WTC11 (cell line): ENCODE measurements at regions not wholly inside any gene's neighbourhood (a gene's known extent, or its start where the extent isn't known, plus 50 kb on each side); places are given as distances from the start of the nearest gene placed in this dataset.

Experiments used
- CREB1 ChIP-seq: sonication (generic); formaldehyde crosslinking; IDR thresholded peaks from 2 replicates; pipeline ENCODE4 v1.8.0; 2023; ENCODE audit warnings: mild to moderate bottlenecking, missing genetic modification reagents
- CREM ChIP-seq: sonication (generic); formaldehyde crosslinking; IDR thresholded peaks from 2 replicates; pipeline ENCODE4 v1.8.1; 2022; ENCODE audit warnings: mild to moderate bottlenecking, missing genetic modification reagents, moderate library complexity
- E2F4 ChIP-seq: sonication (generic); formaldehyde crosslinking; IDR thresholded peaks from 2 replicates; pipeline ENCODE4 v1.8.1; 2022; ENCODE audit warnings: low read depth, mild to moderate bottlenecking, moderate library complexity, missing genetic modification reagents, borderline replicate concordance
- ESRRA ChIP-seq: sonication (generic); formaldehyde crosslinking; IDR thresholded peaks from 2 replicates; pipeline ENCODE4 v1.8.1; 2022; ENCODE audit warnings: mild to moderate bottlenecking, missing genetic modification reagents, borderline replicate concordance
- MAX ChIP-seq: sonication (generic); formaldehyde crosslinking; IDR thresholded peaks from 2 replicates; pipeline ENCODE4 v1.8.0; 2022; ENCODE audit warnings: mild to moderate bottlenecking, missing genetic modification reagents
- MLX ChIP-seq: sonication (generic); formaldehyde crosslinking; IDR thresholded peaks from 2 replicates; pipeline ENCODE4 v1.8.1; 2023; ENCODE audit warnings: mild to moderate bottlenecking, missing genetic modification reagents, moderate library complexity
- OVOL2 ChIP-seq: fragments of 250-450 bp; sonication (Bioruptor Pico); IDR thresholded peaks from 2 replicates; pipeline ENCODE4 v1.9.0; 2021; ENCODE audit warnings: mild to moderate bottlenecking, borderline replicate concordance
- TEAD4 ChIP-seq: sonication (generic); formaldehyde crosslinking; IDR thresholded peaks from 2 replicates; pipeline ENCODE4 v1.8.0; 2022; ENCODE audit warnings: mild to moderate bottlenecking, missing genetic modification reagents
- USF2 ChIP-seq: sonication (generic); formaldehyde crosslinking; IDR thresholded peaks from 2 replicates; pipeline ENCODE4 v1.8.1; 2023; ENCODE audit warnings: mild to moderate bottlenecking, missing genetic modification reagents, moderate library complexity
- TF ChIP-seq, protein P1 (sequence below): fragments of 200-600 bp; IDR thresholded peaks from 2 replicates; pipeline ENCODE4 v1.8.0; 2022; ENCODE audit warnings: antibody characterized with exemption
- TF ChIP-seq, protein P2 (sequence below): sonication (generic); formaldehyde crosslinking; conservative IDR thresholded peaks from 2 replicates; pipeline ENCODE4 v1.8.1; 2023; ENCODE audit warnings: mild to moderate bottlenecking, low read depth, missing genetic modification reagents, moderate library complexity
- TF ChIP-seq, protein P3 (sequence below): sonication (generic); formaldehyde crosslinking; IDR thresholded peaks from 2 replicates; pipeline ENCODE4 v1.8.0; 2022; ENCODE audit warnings: missing genetic modification reagents

- TF ChIP-seq, protein P1, sequence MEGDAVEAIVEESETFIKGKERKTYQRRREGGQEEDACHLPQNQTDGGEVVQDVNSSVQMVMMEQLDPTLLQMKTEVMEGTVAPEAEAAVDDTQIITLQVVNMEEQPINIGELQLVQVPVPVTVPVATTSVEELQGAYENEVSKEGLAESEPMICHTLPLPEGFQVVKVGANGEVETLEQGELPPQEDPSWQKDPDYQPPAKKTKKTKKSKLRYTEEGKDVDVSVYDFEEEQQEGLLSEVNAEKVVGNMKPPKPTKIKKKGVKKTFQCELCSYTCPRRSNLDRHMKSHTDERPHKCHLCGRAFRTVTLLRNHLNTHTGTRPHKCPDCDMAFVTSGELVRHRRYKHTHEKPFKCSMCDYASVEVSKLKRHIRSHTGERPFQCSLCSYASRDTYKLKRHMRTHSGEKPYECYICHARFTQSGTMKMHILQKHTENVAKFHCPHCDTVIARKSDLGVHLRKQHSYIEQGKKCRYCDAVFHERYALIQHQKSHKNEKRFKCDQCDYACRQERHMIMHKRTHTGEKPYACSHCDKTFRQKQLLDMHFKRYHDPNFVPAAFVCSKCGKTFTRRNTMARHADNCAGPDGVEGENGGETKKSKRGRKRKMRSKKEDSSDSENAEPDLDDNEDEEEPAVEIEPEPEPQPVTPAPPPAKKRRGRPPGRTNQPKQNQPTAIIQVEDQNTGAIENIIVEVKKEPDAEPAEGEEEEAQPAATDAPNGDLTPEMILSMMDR, result no peak
- TF ChIP-seq USF2 (no peak), ESRRA (no peak), OVOL2 (no peak), CREM (CRISPR knock-in tag) (no peak), MAX (CRISPR knock-in tag) (no peak), E2F4 (CRISPR knock-in tag) (no peak), CREB1 (CRISPR knock-in tag) (no peak), MLX (no peak), TEAD4 (CRISPR knock-in tag) (no peak)
- TF ChIP-seq, protein P2, sequence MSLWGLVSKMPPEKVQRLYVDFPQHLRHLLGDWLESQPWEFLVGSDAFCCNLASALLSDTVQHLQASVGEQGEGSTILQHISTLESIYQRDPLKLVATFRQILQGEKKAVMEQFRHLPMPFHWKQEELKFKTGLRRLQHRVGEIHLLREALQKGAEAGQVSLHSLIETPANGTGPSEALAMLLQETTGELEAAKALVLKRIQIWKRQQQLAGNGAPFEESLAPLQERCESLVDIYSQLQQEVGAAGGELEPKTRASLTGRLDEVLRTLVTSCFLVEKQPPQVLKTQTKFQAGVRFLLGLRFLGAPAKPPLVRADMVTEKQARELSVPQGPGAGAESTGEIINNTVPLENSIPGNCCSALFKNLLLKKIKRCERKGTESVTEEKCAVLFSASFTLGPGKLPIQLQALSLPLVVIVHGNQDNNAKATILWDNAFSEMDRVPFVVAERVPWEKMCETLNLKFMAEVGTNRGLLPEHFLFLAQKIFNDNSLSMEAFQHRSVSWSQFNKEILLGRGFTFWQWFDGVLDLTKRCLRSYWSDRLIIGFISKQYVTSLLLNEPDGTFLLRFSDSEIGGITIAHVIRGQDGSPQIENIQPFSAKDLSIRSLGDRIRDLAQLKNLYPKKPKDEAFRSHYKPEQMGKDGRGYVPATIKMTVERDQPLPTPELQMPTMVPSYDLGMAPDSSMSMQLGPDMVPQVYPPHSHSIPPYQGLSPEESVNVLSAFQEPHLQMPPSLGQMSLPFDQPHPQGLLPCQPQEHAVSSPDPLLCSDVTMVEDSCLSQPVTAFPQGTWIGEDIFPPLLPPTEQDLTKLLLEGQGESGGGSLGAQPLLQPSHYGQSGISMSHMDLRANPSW (CRISPR knock-in tag), result no peak
- TF ChIP-seq, protein P3, sequence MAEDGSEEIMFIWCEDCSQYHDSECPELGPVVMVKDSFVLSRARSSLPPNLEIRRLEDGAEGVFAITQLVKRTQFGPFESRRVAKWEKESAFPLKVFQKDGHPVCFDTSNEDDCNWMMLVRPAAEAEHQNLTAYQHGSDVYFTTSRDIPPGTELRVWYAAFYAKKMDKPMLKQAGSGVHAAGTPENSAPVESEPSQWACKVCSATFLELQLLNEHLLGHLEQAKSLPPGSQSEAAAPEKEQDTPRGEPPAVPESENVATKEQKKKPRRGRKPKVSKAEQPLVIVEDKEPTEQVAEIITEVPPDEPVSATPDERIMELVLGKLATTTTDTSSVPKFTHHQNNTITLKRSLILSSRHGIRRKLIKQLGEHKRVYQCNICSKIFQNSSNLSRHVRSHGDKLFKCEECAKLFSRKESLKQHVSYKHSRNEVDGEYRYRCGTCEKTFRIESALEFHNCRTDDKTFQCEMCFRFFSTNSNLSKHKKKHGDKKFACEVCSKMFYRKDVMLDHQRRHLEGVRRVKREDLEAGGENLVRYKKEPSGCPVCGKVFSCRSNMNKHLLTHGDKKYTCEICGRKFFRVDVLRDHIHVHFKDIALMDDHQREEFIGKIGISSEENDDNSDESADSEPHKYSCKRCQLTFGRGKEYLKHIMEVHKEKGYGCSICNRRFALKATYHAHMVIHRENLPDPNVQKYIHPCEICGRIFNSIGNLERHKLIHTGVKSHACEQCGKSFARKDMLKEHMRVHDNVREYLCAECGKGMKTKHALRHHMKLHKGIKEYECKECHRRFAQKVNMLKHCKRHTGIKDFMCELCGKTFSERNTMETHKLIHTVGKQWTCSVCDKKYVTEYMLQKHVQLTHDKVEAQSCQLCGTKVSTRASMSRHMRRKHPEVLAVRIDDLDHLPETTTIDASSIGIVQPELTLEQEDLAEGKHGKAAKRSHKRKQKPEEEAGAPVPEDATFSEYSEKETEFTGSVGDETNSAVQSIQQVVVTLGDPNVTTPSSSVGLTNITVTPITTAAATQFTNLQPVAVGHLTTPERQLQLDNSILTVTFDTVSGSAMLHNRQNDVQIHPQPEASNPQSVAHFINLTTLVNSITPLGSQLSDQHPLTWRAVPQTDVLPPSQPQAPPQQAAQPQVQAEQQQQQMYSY (CRISPR knock-in tag), result no peak
Measured at GRCh38 chr4:1519787-1520661, 113.8 kb upstream of the NKX1-1 start.
